ENCODE measurements at regions not wholly inside any gene's neighbourhood (a gene's known extent, or its start where the extent isn't known, plus 50 kb on each side); places are given as distances from the start of the nearest gene placed in this dataset.

GRCh38 chr20:52722926-52723688 lies 249.1 kb upstream of the TSHZ2 start:
- TF ChIP-seq CTCF (IDR thresholded peaks at IDR 0.05) (no peak), POLR2A (IDR thresholded peaks at IDR 0.05) (no peak)

Data from prostate gland (tissue), 2 donors.